SK-N-SH treated with all-trans-retinoic acid at 6 μM for 48 hours (cell line): ENCODE measurements at regions not wholly inside any gene's neighbourhood (a gene's known extent, or its start where the extent isn't known, plus 50 kb on each side); places are given as distances from the start of the nearest gene placed in this dataset.

ENCODE experiments used
- ATAC-seq: fragments of 200-7000 bp; cut with Tn5 transposase; 3 replicates; pipeline ENCODE4 v1.9.1; 2020; ENCODE audit warnings: mild to moderate bottlenecking, moderate library complexity
- ARNTL ChIP-seq: fragments of 450-650 bp; formaldehyde crosslinking; IDR thresholded peaks from 2 replicates; pipeline ENCODE4 v1.5.0; 2020; ENCODE audit warnings: low read depth, mild to moderate bottlenecking, moderate library complexity, borderline replicate concordance
- CREB5 ChIP-seq: fragments of 250-450 bp; sonication (Bioruptor Pico); IDR thresholded peaks from 2 replicates; pipeline ENCODE4 v1.5.1; 2020; ENCODE audit warnings: low read depth, mild to moderate bottlenecking, moderate library complexity
- CSDC2 ChIP-seq: fragments of 250-450 bp; sonication (Bioruptor Pico); IDR thresholded peaks from 2 replicates; pipeline ENCODE4 v1.5.0; 2020; ENCODE audit warnings: mild to moderate bottlenecking, moderate library complexity
- CSRNP3 ChIP-seq: fragments of 250-450 bp; sonication (Bioruptor Pico); IDR thresholded peaks from 2 replicates; pipeline ENCODE4 v1.5.1; 2021; ENCODE audit warnings: mild to moderate bottlenecking, moderate library complexity
- ESRRG ChIP-seq: fragments of 250-450 bp; sonication (Bioruptor Pico); IDR thresholded peaks from 2 replicates; pipeline ENCODE4 v1.6.1; 2021; ENCODE audit warnings: mild to moderate bottlenecking
- GLIS3 ChIP-seq: fragments of 250-450 bp; sonication (Bioruptor Pico); IDR thresholded peaks from 2 replicates; pipeline ENCODE4 v1.5.0; 2020; ENCODE audit warnings: mild to moderate bottlenecking, moderate library complexity
- OSR1 ChIP-seq: fragments of 250-450 bp; sonication (Bioruptor Pico); IDR thresholded peaks from 2 replicates; pipeline ENCODE4 v1.8.0; 2022; ENCODE audit warnings: moderate library complexity, mild to moderate bottlenecking, inconsistent platforms
- PPARA ChIP-seq: fragments of 250-450 bp; sonication (Bioruptor Pico); IDR thresholded peaks from 2 replicates; pipeline ENCODE4 v1.5.0; 2020; ENCODE audit warnings: mild to moderate bottlenecking, borderline replicate concordance
- TCF4 ChIP-seq: fragments of 250-450 bp; sonication (Bioruptor Pico); IDR thresholded peaks from 2 replicates; pipeline ENCODE4 v1.8.0; 2021; ENCODE audit warnings: mild to moderate bottlenecking, moderate library complexity, borderline replicate concordance
- ZC3H10 ChIP-seq: fragments of 250-450 bp; sonication (Bioruptor Pico); IDR thresholded peaks from 2 replicates; pipeline ENCODE4 v1.5.1; 2021; ENCODE audit warnings: mild to moderate bottlenecking, moderate library complexity
- ZFP3 ChIP-seq: fragments of 250-450 bp; sonication (Bioruptor Pico); IDR thresholded peaks from 2 replicates; pipeline ENCODE4 v1.5.0; 2020; ENCODE audit warnings: mild to moderate bottlenecking, moderate library complexity
- ZFP30 ChIP-seq: fragments of 450-650 bp; formaldehyde crosslinking; IDR thresholded peaks from 2 replicates; pipeline ENCODE4 v1.5.0; 2022; ENCODE audit warnings: mild to moderate bottlenecking, moderate library complexity
- ZNF565 ChIP-seq: fragments of 450-650 bp; formaldehyde crosslinking; conservative IDR thresholded peaks from 2 replicates; pipeline ENCODE4 v1.5.0; 2020; ENCODE audit warnings: low read depth, mild to moderate bottlenecking, moderate library complexity
- ZNF8 ChIP-seq: fragments of 450-650 bp; formaldehyde crosslinking; IDR thresholded peaks from 2 replicates; pipeline ENCODE4 v1.5.0; 2020; ENCODE audit warnings: mild to moderate bottlenecking, moderate library complexity
- TF ChIP-seq, protein P1 (sequence below): fragments of 250-450 bp; sonication (Bioruptor Pico); IDR thresholded peaks from 2 replicates; pipeline ENCODE4 v1.5.0; 2020; ENCODE audit warnings: mild to moderate bottlenecking, moderate library complexity
- TF ChIP-seq, protein P2 (sequence below): fragments of 250-450 bp; sonication (Bioruptor Pico); IDR thresholded peaks from 2 replicates; pipeline ENCODE4 v1.8.0; 2020; ENCODE audit warnings: mild to moderate bottlenecking, moderate library complexity, borderline replicate concordance

DNA sequence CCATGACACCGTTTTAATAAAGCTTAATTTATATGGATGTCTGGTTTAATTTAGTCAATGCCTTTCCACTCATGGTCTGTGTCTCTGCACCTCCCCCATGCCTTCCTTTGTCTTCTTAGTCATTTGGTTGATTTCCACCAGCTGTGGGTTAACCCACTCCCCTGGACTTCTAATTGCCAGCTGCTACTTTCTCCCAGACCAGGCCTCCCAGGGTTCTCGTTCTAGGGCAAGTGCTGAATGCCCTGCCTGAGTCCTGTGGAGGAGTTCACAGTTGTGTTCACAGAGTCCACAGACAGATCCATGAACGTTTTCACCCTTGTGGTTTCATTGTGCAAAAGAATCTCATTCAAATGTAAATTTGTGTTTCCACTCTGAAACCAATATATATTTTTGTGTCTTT lies 243.4 kb downstream of the NUF2 start (continued):
- TF ChIP-seq ARNTL (CRISPR knock-in tag) (no peak), GLIS3 (CRISPR knock-in tag) (no peak), OSR1 (CRISPR knock-in tag) (no peak), ZC3H10 (CRISPR knock-in tag) (no peak), ZNF565 (no peak), ZNF8 (CRISPR knock-in tag) (no peak), ESRRG (CRISPR knock-in tag) (no peak), ZFP30 (CRISPR knock-in tag) (no peak), CSDC2 (no peak)
- TF ChIP-seq, protein P1, sequence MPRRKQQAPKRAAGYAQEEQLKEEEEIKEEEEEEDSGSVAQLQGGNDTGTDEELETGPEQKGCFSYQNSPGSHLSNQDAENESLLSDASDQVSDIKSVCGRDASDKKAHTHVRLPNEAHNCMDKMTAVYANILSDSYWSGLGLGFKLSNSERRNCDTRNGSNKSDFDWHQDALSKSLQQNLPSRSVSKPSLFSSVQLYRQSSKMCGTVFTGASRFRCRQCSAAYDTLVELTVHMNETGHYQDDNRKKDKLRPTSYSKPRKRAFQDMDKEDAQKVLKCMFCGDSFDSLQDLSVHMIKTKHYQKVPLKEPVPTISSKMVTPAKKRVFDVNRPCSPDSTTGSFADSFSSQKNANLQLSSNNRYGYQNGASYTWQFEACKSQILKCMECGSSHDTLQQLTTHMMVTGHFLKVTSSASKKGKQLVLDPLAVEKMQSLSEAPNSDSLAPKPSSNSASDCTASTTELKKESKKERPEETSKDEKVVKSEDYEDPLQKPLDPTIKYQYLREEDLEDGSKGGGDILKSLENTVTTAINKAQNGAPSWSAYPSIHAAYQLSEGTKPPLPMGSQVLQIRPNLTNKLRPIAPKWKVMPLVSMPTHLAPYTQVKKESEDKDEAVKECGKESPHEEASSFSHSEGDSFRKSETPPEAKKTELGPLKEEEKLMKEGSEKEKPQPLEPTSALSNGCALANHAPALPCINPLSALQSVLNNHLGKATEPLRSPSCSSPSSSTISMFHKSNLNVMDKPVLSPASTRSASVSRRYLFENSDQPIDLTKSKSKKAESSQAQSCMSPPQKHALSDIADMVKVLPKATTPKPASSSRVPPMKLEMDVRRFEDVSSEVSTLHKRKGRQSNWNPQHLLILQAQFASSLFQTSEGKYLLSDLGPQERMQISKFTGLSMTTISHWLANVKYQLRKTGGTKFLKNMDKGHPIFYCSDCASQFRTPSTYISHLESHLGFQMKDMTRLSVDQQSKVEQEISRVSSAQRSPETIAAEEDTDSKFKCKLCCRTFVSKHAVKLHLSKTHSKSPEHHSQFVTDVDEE: no peak

DNA sequence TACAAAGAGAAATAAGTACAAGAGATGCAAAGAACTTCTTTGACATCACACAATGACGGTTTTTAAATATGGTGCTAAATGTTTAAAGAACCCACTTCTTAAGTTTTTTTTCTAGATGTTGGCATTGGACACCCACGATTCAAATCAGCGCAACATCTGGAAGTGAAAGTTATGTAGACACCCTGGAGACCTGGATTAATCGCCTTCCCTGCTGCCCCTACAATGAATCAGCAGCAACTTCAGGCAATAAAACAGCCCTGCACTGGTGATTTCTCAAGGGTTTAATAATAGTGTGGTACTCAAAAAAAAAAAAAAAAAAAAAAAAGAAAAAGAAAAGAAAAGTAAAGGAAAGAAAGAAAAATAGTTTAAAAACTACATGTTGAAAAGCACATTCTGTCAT lies 248.3 kb downstream of the NUF2 start:
- ATAC-seq: no peak
- no peak for TF ChIP-seq OSR1 (CRISPR knock-in tag)
- no peak for TF ChIP-seq TCF4 (CRISPR knock-in tag)
- no peak for TF ChIP-seq CREB5 (CRISPR knock-in tag)
- TF ChIP-seq, protein P1: no peak

DNA sequence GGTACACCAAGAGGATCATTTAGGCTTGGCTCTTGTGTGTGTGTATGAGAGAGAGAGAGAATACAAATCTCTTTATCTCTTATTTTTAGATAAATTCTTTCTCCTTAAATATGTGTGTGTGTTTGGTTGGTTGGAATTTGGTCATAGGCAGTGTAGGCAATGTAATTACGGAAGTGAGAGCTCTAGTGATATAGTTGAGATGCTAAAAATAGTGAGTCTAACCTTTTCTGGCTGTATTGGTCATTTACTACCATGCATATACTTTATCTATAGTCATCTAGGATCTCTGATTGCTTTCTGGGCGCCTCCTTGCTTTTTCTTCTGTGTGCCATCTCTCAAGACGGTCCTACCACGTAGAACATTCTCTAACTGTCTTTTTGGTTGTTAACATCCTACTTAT lies 250.2 kb downstream of the NUF2 start:
- no peak for TF ChIP-seq ZC3H10 (CRISPR knock-in tag)
- no peak for TF ChIP-seq OSR1 (CRISPR knock-in tag)
- TF ChIP-seq CSRNP3 (CRISPR knock-in tag): no peak
- no peak for TF ChIP-seq PPARA (CRISPR knock-in tag)
- TF ChIP-seq, protein P1: no peak
- TF ChIP-seq CSDC2: no peak
- TF ChIP-seq, protein P2, sequence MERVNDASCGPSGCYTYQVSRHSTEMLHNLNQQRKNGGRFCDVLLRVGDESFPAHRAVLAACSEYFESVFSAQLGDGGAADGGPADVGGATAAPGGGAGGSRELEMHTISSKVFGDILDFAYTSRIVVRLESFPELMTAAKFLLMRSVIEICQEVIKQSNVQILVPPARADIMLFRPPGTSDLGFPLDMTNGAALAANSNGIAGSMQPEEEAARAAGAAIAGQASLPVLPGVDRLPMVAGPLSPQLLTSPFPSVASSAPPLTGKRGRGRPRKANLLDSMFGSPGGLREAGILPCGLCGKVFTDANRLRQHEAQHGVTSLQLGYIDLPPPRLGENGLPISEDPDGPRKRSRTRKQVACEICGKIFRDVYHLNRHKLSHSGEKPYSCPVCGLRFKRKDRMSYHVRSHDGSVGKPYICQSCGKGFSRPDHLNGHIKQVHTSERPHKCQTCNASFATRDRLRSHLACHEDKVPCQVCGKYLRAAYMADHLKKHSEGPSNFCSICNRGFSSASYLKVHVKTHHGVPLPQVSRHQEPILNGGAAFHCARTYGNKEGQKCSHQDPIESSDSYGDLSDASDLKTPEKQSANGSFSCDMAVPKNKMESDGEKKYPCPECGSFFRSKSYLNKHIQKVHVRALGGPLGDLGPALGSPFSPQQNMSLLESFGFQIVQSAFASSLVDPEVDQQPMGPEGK: no peak
- no peak for TF ChIP-seq ZFP3 (CRISPR knock-in tag)
- ATAC-seq: no peak
